Prostate gland (tissue), 2 donors: ENCODE measurements at regions not wholly inside any gene's neighbourhood (a gene's known extent, or its start where the extent isn't known, plus 50 kb on each side); places are given as distances from the start of the nearest gene placed in this dataset.

ENCODE experiments used
- DNase-seq: peaks from one replicate; pipeline ENCODE4 v3.0.0-alpha.2; 2019; ENCODE audit warnings: low spot score
- H3K27ac ChIP-seq, 2 donors: fragments of 200-600 bp; sonication (generic); 2 replicates each; pipeline ENCODE4 v1.5.1; 2017 to 2019
- H3K27me3 ChIP-seq: fragments of 200-600 bp; sonication (generic); replicated peaks from 2 replicates; pipeline ENCODE4 v1.5.1; 2019; ENCODE audit not compliant: insufficient read depth
- H3K36me3 ChIP-seq, 2 donors: fragments of 200-600 bp; sonication (generic); 1 replicate in 1 of 2; 2 replicates in 1 of 2; pipeline versions ENCODE4 v1.5.1 to v1.8.1; 2017 to 2019
- H3K4me1 ChIP-seq: fragments of 200-600 bp; sonication (generic); replicated peaks from 2 replicates; pipeline ENCODE4 v1.5.1; 2019
- H3K4me3 ChIP-seq, 2 donors: fragments of 200-600 bp; sonication (generic); 2 replicates each; pipeline ENCODE4 v1.5.1; 2017 to 2019
- H3K9me3 ChIP-seq: fragments of 200-600 bp; sonication (generic); 2 replicates; pipeline ENCODE4 v1.5.1; 2017
- POLR2A ChIP-seq: fragments of 450-650 bp; IDR thresholded peaks from one replicate; pipeline ENCODE4 v1.6.1; 2016; ENCODE audit warnings: antibody characterized with exemption, mild to moderate bottlenecking
- POLR2AphosphoS5 ChIP-seq: sonication (generic); formaldehyde crosslinking; IDR thresholded peaks from one replicate; pipeline ENCODE4 v1.6.1; 2017; ENCODE audit warnings: antibody characterized with exemption
- WGBS: methylation state at CpG from one replicate; pipeline ENCODE4 v1.1.5; 2018; 5-methylcytosine and 5-hydroxymethylcytosine counted together
- intact Hi-C: fragments of 100-400 bp; cut with DNase I; formaldehyde crosslinking; loops from one replicate; pipeline ENCODE4 v1.14.2; 2022
- TF ChIP-seq, protein P1 (sequence below), 4 experiments: fragments of 200-600 bp in 2 of 4; fragments of 450-650 bp in 2 of 4; sonication (generic) in 2 of 4; IDR thresholded peaks; 1 replicate in 3 of 4; 2 replicates in 1 of 4; pipeline ENCODE4 v1.5.1; 2016 to 2019; ENCODE audit warnings: antibody characterized with exemption in 4 of 4, mild to moderate bottlenecking in 2 of 4, moderate library complexity in 2 of 4

DNA sequence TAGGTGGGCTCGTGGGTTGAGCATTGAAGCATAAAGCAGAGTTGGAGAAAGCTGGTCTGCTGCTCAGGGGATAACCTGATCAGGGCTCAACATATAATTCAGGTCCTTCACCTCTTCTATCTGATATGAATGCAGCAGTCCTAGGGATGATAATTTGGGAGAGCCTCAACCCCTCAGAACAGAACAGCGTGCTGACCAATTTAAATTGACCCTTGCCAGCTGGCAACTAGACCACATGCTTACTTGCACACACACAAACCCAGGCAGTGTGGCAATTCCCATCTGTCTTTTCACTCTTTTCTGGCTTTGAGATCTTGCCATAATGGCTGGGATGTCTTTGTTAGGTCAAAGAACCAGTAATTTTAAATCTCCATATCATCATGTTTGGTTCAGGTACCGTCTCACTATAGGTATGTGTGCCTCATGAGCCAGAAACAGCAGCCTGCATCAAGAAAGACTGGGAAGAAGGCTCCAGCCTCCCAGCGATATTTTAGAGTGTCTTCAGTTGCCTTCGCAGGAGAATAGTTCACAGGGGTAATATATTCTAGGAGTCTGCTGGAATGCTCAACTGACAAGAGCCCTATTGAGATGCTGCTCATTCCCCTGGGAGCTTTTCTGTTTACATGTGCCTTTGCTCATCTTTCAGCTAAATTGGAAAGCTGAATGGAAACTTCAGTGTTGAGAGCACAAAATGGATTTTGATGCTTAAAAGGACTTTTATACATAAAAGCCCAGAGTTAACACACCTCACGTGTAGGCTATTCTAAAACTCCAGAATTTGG, 497.6 kb downstream of the RASEF start:
- Histone ChIP-seq H3K4me1 (no peaks in the 10 kb centered on the region), H3K4me3 (no peak overlapping the region), H3K36me3 (no peaks in the 10 kb centered on the region), H3K9me3 (no peaks in the 10 kb centered on the region), H3K27me3 (no peaks in the 10 kb centered on the region), H3K27ac (no peak overlapping the region)
- intact Hi-C loops: no loop called here
- no peak for TF ChIP-seq POLR2AphosphoS5
- TF ChIP-seq, protein P1, sequence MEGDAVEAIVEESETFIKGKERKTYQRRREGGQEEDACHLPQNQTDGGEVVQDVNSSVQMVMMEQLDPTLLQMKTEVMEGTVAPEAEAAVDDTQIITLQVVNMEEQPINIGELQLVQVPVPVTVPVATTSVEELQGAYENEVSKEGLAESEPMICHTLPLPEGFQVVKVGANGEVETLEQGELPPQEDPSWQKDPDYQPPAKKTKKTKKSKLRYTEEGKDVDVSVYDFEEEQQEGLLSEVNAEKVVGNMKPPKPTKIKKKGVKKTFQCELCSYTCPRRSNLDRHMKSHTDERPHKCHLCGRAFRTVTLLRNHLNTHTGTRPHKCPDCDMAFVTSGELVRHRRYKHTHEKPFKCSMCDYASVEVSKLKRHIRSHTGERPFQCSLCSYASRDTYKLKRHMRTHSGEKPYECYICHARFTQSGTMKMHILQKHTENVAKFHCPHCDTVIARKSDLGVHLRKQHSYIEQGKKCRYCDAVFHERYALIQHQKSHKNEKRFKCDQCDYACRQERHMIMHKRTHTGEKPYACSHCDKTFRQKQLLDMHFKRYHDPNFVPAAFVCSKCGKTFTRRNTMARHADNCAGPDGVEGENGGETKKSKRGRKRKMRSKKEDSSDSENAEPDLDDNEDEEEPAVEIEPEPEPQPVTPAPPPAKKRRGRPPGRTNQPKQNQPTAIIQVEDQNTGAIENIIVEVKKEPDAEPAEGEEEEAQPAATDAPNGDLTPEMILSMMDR (IDR thresholded peaks at IDR 0.05): no peak
- no peak for TF ChIP-seq POLR2A
- WGBS: 69% methylated on average over 6 of the region's 6 CpGs
- DNase-seq: no peak

DNA sequence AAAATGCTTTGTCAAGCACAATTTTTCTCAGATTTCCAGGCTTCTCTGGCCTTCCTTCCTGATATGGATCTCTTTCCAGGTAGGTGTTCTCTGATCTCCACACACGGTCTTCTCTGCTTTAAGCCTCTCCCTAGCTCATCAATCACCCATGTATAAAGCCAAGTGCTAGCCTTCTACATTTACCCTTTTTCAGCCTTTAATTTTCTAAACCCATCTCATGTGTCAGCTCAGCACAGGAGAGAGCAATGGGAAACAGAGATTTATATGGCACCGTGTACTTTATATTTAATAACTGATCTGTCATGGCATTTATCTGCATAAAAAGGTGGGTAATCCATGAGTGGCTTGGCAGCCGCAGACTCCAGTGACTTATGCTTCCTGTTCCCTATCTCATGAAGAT, 495.0 kb downstream of the RASEF start:
- intact Hi-C loops: no loop called here
- no peak for DNase-seq
- H3K27ac ChIP-seq: no peak overlapping the region
- H3K36me3 ChIP-seq: no peaks in the 10 kb centered on the region
- H3K27me3 ChIP-seq: no peaks in the 10 kb centered on the region
- H3K4me3 ChIP-seq: no peak overlapping the region
- WGBS: 86% methylated on average over 3 of the region's 3 CpGs
- H3K4me1 ChIP-seq: no peaks in the 10 kb centered on the region
- TF ChIP-seq POLR2AphosphoS5 (no peak), POLR2A (no peak)
- TF ChIP-seq, protein P1 (IDR thresholded peaks at IDR 0.05): no peak
- H3K9me3 ChIP-seq: no peaks in the 10 kb centered on the region

DNA sequence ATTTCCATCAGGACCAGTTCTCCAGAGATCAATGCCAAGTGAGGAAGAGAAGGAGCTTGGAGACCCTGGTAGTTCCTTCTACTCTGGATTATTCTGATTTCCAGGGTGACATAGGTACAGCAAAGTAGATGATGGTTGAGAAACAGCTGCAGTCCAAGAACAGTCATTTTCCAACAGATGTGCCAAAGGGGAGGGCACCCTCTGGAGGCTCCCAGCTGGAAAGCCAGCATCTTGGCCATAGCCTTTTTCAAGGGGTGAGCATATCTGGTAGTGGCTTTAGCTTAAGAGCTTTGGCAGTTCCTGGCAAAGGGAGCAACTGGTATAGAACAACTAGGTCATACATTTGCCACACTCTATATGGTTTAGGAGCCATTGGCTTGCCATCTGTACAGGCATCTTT, 492.7 kb downstream of the RASEF start:
- no peak for DNase-seq
- TF ChIP-seq POLR2AphosphoS5 (no peak), POLR2A (no peak)
- TF ChIP-seq, protein P1 (IDR thresholded peaks at IDR 0.05): no peak
- H3K4me3 ChIP-seq: no peak overlapping the region

DNA sequence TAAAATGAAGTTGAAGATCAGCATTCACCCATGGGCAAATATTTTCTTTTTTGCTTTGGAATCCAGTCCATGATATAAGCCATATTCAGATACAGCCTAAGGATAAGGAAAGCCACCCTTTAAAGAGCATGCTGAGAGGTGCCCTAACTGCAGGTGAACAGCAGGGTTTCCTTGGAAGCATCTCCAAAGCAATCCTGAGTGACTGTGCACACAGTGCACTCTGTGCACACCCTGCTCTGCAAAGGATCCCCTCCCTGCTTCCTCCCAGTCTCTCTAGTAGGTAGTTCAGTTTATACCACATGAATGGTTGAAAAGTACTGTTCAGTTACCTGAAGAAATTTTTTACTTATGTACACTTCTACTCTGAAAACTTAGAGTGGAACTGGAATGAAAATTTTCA, 491.4 kb downstream of the RASEF start:
- H3K36me3 ChIP-seq: no peaks in the 10 kb centered on the region
- intact Hi-C loops: no loop called here
- H3K27ac ChIP-seq: no peak overlapping the region
- no peaks in the 10 kb centered on the region for H3K27me3 ChIP-seq
- no peak overlapping the region for H3K4me3 ChIP-seq
- H3K4me1 ChIP-seq: no peaks in the 10 kb centered on the region
- no peak for DNase-seq
- no peaks in the 10 kb centered on the region for H3K9me3 ChIP-seq
- TF ChIP-seq POLR2AphosphoS5: no peak
- TF ChIP-seq, protein P1 (IDR thresholded peaks at IDR 0.05): no peak
- TF ChIP-seq POLR2A: no peak

More for the DNA sequence above, 492.7 kb downstream of the RASEF start:
- Histone ChIP-seq H3K27ac (no peak overlapping the region), H3K9me3 (no peaks in the 10 kb centered on the region), H3K36me3 (no peaks in the 10 kb centered on the region), H3K4me1 (no peaks in the 10 kb centered on the region), H3K27me3 (no peaks in the 10 kb centered on the region)
- intact Hi-C loops: no loop called here

DNA sequence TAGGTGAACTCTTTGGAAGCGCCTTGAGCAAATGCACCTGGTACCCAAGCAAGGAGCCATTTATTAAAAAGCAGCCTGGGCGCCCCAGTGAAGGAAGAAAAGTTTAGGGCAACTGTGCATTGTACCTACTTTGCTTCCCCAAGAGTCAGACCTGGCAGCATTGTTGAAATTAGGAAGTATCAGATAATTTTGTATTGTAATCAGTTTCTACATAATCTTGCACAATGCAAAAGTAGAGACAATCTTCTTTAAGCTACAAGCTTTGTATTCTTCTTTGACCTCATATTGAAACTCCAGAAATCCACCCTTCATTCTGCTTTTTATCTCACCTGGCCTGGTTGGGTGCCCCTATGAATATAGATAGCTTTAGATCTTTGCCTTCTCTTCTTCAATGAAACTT, 490.8 kb downstream of the RASEF start:
- Histone ChIP-seq H3K4me3 (no peak overlapping the region), H3K9me3 (no peaks in the 10 kb centered on the region), H3K36me3 (no peaks in the 10 kb centered on the region), H3K27me3 (no peaks in the 10 kb centered on the region), H3K4me1 (no peaks in the 10 kb centered on the region), H3K27ac (no peak overlapping the region)
- intact Hi-C loops: no loop called here
- TF ChIP-seq POLR2A: no peak
- TF ChIP-seq, protein P1 (IDR thresholded peaks at IDR 0.05): no peak
- no peak for TF ChIP-seq POLR2AphosphoS5
- DNase-seq: no peak
- WGBS: 94% methylated on average over 2 of the region's 2 CpGs
